ENCODE measurements at regions not wholly inside any gene's neighbourhood (a gene's known extent, or its start where the extent isn't known, plus 50 kb on each side); places are given as distances from the start of the nearest gene placed in this dataset.

DNA sequence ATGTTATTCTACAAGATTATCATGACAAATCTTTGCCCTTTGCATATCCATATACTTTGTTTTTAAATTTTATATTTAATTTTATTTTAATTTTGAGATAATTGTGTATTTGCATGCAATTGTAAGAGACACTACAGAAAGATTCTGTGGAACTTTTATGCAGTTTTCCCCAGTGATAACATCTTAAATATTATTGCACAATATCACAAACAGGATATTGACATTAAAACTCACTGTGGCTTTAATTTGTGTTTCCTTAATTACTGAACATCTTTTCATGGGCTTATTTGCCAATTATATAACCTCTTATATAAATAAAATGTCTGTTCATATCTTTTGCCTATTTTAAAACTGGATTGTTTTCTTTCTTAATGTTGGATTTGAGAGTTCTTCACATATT lies 95.6 kb downstream of the ASCL1 start:
- no peak for TF ChIP-seq CTCF (IDR thresholded peaks at IDR 0.05)
- no peak for TF ChIP-seq EZH2 (IDR thresholded peaks at IDR 0.05; ENCODE audit: borderline replicate concordance, insufficient read depth, low read depth, low read length, poor library complexity, severe bottlenecking)
